Naive thymus-derived CD4-positive, alpha-beta T cell (primary cell): ENCODE measurements at regions not wholly inside any gene's neighbourhood (a gene's known extent, or its start where the extent isn't known, plus 50 kb on each side); places are given as distances from the start of the nearest gene placed in this dataset.
"Not testable (repeated sequence)": the region's sequence is repeated elsewhere in the genome, so short reads cannot be mapped to it uniquely, and the experiment has no call there.

Experiments
- ATAC-seq: fragments of 150-1000 bp; cut with Tn5 transposase; 2 replicates; pipeline ENCODE4 v1.10.0; 2021; ENCODE audit warnings: mild to moderate bottlenecking, moderate library complexity
- CTCF ChIA-PET: fragments of 350-600 bp; sonication (Branson Sonifier 250); formaldehyde crosslinking; loops from one replicate; lab custom pipeline; 2021; ENCODE audit warnings: antibody characterized with exemption; lab: Charles Lee
- POLR2A ChIA-PET: fragments of 350-600 bp; sonication (Branson Sonifier 250); formaldehyde crosslinking; loops from one replicate; lab custom pipeline; 2021; ENCODE audit warnings: antibody characterized with exemption, inconsistent platforms; lab: Charles Lee
- DNase-seq, 9 donors: peaks; one replicate each; pipeline versions ENCODE4 v3.0.0 to v3.0.0-alpha.2; 2020 to 2022; ENCODE audit warnings: mixed read lengths in 1 of 9
- H3K27ac ChIP-seq: one replicate; pipeline ENCODE4 v1.7.0; 2013; ENCODE audit warnings: mild to moderate bottlenecking, low read depth, low read length, moderate library complexity
- H3K27me3 ChIP-seq, 2 donors: one replicate each; pipeline ENCODE4 v1.7.0; 2013; ENCODE audit warnings: low read length in 2 of 2, mild to moderate bottlenecking in 2 of 2, moderate library complexity in 2 of 2; ENCODE audit not compliant: control insufficient read depth in 2 of 2, insufficient read depth in 2 of 2
- H3K36me3 ChIP-seq, 3 experiments: 1 replicate in 2 of 3; 2 replicates in 1 of 3; pipeline ENCODE4 v1.7.0; 2013; ENCODE audit warnings: low read length in 3 of 3, mild to moderate bottlenecking in 3 of 3, moderate library complexity in 1 of 3; ENCODE audit not compliant: insufficient read depth in 3 of 3, control insufficient read depth in 2 of 3
- H3K4me1 ChIP-seq, 2 donors: one replicate each; pipeline ENCODE4 v1.7.0; 2013; ENCODE audit warnings: low read length in 2 of 2, mild to moderate bottlenecking in 2 of 2, moderate library complexity in 1 of 2; ENCODE audit not compliant: control insufficient read depth in 2 of 2, insufficient read depth in 2 of 2
- H3K4me3 ChIP-seq: 2 replicates; pipeline ENCODE4 v1.7.0; 2013; ENCODE audit warnings: mild to moderate bottlenecking, low read length
- H3K9me3 ChIP-seq, 3 experiments: 1 replicate in 2 of 3; 2 replicates in 1 of 3; pipeline ENCODE4 v1.7.0; 2013; ENCODE audit warnings: low read length in 3 of 3; ENCODE audit not compliant: control insufficient read depth in 2 of 3
- H3K27ac Mint-ChIP-seq, 9 donors: one replicate each; pipeline ENCODE4 v1.8.0; 2020 to 2022; ENCODE audit warnings: mixed read lengths in 9 of 9, mild to moderate bottlenecking in 8 of 9, moderate library complexity in 5 of 9, inconsistent platforms in 2 of 9
- H3K27me3 Mint-ChIP-seq, 5 donors: one replicate each; pipeline ENCODE4 v1.8.0; 2021 to 2022; ENCODE audit warnings: mixed read lengths in 5 of 5, mild to moderate bottlenecking in 1 of 5
- H3K36me3 Mint-ChIP-seq, 5 donors: one replicate each; pipeline ENCODE4 v1.8.0; 2020 to 2022; ENCODE audit warnings: mixed read lengths in 5 of 5, mild to moderate bottlenecking in 3 of 5, inconsistent platforms in 1 of 5
- H3K4me1 Mint-ChIP-seq, 7 donors: one replicate each; pipeline ENCODE4 v1.8.0; 2020 to 2022; ENCODE audit warnings: mixed read lengths in 7 of 7, mild to moderate bottlenecking in 3 of 7, inconsistent platforms in 1 of 7
- H3K4me3 Mint-ChIP-seq, 10 donors: one replicate each; pipeline ENCODE4 v1.8.0; 2020 to 2022; ENCODE audit warnings: mild to moderate bottlenecking in 10 of 10, mixed read lengths in 10 of 10, moderate library complexity in 6 of 10, inconsistent platforms in 2 of 10
- H3K9me3 Mint-ChIP-seq, 11 donors: one replicate each; pipeline ENCODE4 v1.8.0; 2020 to 2022; ENCODE audit warnings: mixed read lengths in 11 of 11, mild to moderate bottlenecking in 4 of 11, inconsistent platforms in 1 of 11, moderate library complexity in 1 of 11
- intact Hi-C, 2 donors: fragments of 100-400 bp; cut with micrococcal nuclease; formaldehyde crosslinking; loops; one replicate each; pipeline ENCODE4 v1.15.1; 2023

- no peaks in the 10 kb centered on the region for H3K27me3 ChIP-seq
- no peaks in the 10 kb centered on the region for H3K9me3 ChIP-seq
- CTCF ChIA-PET: interaction anchor here (0.8 kb wide), 1 partner anchor 12 kb away, joined by 3 read pairs; no protein-coding TSS in a partner anchor
- no peak overlapping the region for H3K27ac Mint-ChIP-seq
- no peak for ATAC-seq
- POLR2A ChIA-PET: no interaction called here
- H3K4me3 Mint-ChIP-seq: no peak overlapping the region
- H3K4me3 ChIP-seq: no peak overlapping the region
- no peaks in the 10 kb centered on the region for H3K4me1 ChIP-seq
- DNase-seq: no peak
- H3K4me1 Mint-ChIP-seq: peaks cover 0 to 1% (median 0%) of the 10 kb centered on the region in 7 donors
- no peaks in the 10 kb centered on the region for H3K36me3 ChIP-seq
- peaks cover 0 to 2% (median 0%) of the 10 kb centered on the region in 11 donors for H3K9me3 Mint-ChIP-seq
- intact Hi-C loops: no loop called here
- no peaks in the 10 kb centered on the region for H3K36me3 Mint-ChIP-seq
- H3K27ac ChIP-seq: no peak overlapping the region
- peaks cover 0 to 23% (median 12%) of the 10 kb centered on the region in 5 donors for H3K27me3 Mint-ChIP-seq
Measured at GRCh38 chr22:47407461-47408025, 645.1 kb downstream of the TBC1D22A start.

DNA sequence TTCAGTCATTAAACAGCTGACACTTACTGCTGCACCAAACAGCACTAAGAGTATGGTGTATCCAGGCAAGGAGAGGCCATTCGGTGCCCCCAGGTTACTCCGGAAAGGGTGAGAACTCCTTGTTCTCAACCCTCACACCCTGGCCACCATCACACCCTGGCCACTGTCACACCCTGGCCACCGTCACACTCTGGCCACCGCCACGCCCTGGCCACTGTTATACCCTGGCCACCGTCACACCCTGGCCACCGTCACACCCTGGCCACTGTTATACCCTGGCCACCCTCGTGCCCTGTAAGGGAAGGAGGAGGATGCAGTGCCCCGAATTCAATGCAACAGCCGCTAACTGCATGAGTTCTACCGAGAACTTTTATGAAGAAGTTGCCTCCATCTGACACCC lies 644.4 kb downstream of the TBC1D22A start:
- H3K27ac ChIP-seq: no peak overlapping the region
- Mint-ChIP-seq H3K27me3 (peaks cover 0 to 23% (median 12%) of the 10 kb centered on the region in 5 donors), H3K9me3 (peaks cover 0 to 2% (median 0%) of the 10 kb centered on the region in 11 donors), H3K4me3 (no peak overlapping the region), H3K4me1 (peaks cover 0 to 2% (median 0%) of the 10 kb centered on the region in 7 donors), H3K36me3 (no peaks in the 10 kb centered on the region), H3K27ac (no peak overlapping the region)
- DNase-seq (no peak), ATAC-seq (no peak)
- no peak overlapping the region for H3K4me3 ChIP-seq
- intact Hi-C loops: no loop called here
- H3K36me3 ChIP-seq: no peaks in the 10 kb centered on the region
- H3K9me3 ChIP-seq: no peaks in the 10 kb centered on the region
- CTCF ChIA-PET: no interaction called here
- no peaks in the 10 kb centered on the region for H3K27me3 ChIP-seq
- POLR2A ChIA-PET: no interaction called here
- H3K4me1 ChIP-seq: no peaks in the 10 kb centered on the region

DNA sequence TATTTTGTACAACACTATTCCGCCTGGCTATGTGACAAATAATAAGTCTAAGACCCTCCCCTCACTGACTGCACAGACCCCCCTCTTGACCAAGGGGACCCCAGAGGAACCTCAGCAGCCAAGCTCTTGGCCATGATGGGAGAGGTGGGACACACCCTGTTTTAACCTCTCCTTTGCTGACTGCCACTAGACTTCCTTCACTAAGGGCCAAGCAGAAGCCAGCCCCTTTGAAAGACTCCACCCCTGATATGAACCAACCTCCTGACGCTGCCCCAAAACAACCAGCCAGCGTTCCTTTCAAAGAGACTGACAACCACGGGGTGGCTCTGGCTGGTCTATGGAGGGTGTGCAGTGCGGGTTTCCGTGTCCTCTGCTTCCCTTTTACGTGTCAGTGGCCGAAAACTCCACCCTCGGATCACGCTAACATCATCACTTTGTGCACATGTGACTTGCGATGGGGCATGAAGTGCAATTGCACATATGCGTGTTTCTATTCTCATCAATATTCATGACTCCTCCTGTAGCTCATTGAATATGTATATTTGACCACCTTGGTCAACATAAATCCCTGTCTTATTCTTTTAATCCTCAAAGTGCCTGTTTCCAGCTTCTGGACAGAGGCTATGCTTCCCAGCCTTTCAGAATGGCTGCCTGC lies 643.9 kb downstream of the TBC1D22A start:
- H3K9me3 ChIP-seq: no peaks in the 10 kb centered on the region
- ChIA-PET POLR2A (no interaction called here), CTCF (no interaction called here)
- DNase-seq (no peak), ATAC-seq (no peak)
- H3K27ac ChIP-seq: no peak overlapping the region
- H3K27me3 ChIP-seq: no peaks in the 10 kb centered on the region
- intact Hi-C loops: no loop called here
- Mint-ChIP-seq H3K27ac (no peak overlapping the region), H3K27me3 (peaks cover 0 to 23% (median 10%) of the 10 kb centered on the region in 5 donors), H3K4me1 (peaks cover 0 to 2% (median 0%) of the 10 kb centered on the region in 7 donors), H3K36me3 (no peaks in the 10 kb centered on the region), H3K4me3 (no peak overlapping the region), H3K9me3 (peaks cover 0 to 2% (median 0%) of the 10 kb centered on the region in 11 donors)
- no peaks in the 10 kb centered on the region for H3K4me1 ChIP-seq
- no peaks in the 10 kb centered on the region for H3K36me3 ChIP-seq
- no peak overlapping the region for H3K4me3 ChIP-seq

DNA sequence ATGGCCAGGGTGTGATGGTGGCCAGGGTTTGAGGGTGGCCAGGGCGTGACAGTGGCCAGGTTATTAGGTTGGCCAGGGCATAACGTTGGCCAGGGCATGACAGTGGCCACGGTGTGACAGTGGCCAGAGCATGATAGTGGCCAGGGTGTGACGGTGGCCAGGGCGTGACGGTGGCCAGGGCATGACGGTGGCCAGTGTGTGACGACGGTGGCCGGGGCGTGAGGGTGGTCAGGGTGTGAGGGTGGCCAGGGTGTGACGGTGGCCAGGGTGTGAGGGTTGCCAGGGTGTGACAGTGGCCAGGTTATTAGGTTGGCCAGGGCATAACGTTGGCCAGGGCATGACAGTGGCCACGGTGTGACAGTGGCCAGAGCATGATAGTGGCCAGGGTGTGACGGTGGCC lies 642.8 kb downstream of the TBC1D22A start:
- POLR2A ChIA-PET, H3K9me3 ChIP-seq, CTCF ChIA-PET, H3K27ac Mint-ChIP-seq, ATAC-seq, H3K4me3 ChIP-seq, intact Hi-C loops, H3K4me1 ChIP-seq, H3K36me3 Mint-ChIP-seq, H3K4me3 Mint-ChIP-seq, H3K4me1 Mint-ChIP-seq, H3K27me3 ChIP-seq, DNase-seq, H3K9me3 Mint-ChIP-seq, H3K36me3 ChIP-seq, H3K27ac ChIP-seq: not testable (repeated sequence)
- H3K27me3 Mint-ChIP-seq: peaks cover 0 to 15% (median 0%) of the 10 kb centered on the region in 5 donors

- ATAC-seq (no peak), DNase-seq (no peak)
- no peak overlapping the region for H3K27ac ChIP-seq
- H3K27me3 ChIP-seq: no peaks in the 10 kb centered on the region
- peak overlapping the region in 1 of 9 donors; percentile 46 for H3K27ac Mint-ChIP-seq
- POLR2A ChIA-PET: no interaction called here
- peaks cover 0 to 6% (median 0%) of the 10 kb centered on the region in 5 donors for H3K27me3 Mint-ChIP-seq
- no peaks in the 10 kb centered on the region for H3K4me1 ChIP-seq
- no peaks in the 10 kb centered on the region for H3K9me3 ChIP-seq
- H3K4me3 Mint-ChIP-seq: no peak overlapping the region
- no peaks in the 10 kb centered on the region for H3K36me3 Mint-ChIP-seq
- H3K36me3 ChIP-seq: no peaks in the 10 kb centered on the region
- H3K4me3 ChIP-seq: no peak overlapping the region
- H3K4me1 Mint-ChIP-seq: peaks cover 0 to 2% (median 0%) of the 10 kb centered on the region in 7 donors
- CTCF ChIA-PET: no interaction called here
- no peaks in the 10 kb centered on the region for H3K9me3 Mint-ChIP-seq
- intact Hi-C loops: no loop called here
Measured at GRCh38 chr22:47402876-47403525, 640.6 kb downstream of the TBC1D22A start.

GRCh38 chr22:47401976-47402770 lies 639.7 kb downstream of the TBC1D22A start:
- ATAC-seq: no peak
- Histone ChIP-seq H3K4me1 (no peaks in the 10 kb centered on the region), H3K4me3 (no peak overlapping the region), H3K27ac (no peak overlapping the region), H3K36me3 (no peaks in the 10 kb centered on the region), H3K27me3 (no peaks in the 10 kb centered on the region), H3K9me3 (no peaks in the 10 kb centered on the region)
- H3K27ac Mint-ChIP-seq: no peak overlapping the region
- H3K4me1 Mint-ChIP-seq: peaks cover 0 to 2% (median 0%) of the 10 kb centered on the region in 7 donors
- no peak for DNase-seq
- no peaks in the 10 kb centered on the region for H3K9me3 Mint-ChIP-seq
- H3K4me3 Mint-ChIP-seq: no peak overlapping the region
- POLR2A ChIA-PET: no interaction called here
- CTCF ChIA-PET: no interaction called here
- peaks cover 0 to 6% (median 0%) of the 10 kb centered on the region in 5 donors for H3K27me3 Mint-ChIP-seq
- H3K36me3 Mint-ChIP-seq: no peaks in the 10 kb centered on the region
- intact Hi-C loops: no loop called here
